Natural killer cell (primary cell): ENCODE measurements at regions not wholly inside any gene's neighbourhood (a gene's known extent, or its start where the extent isn't known, plus 50 kb on each side); places are given as distances from the start of the nearest gene placed in this dataset.

Experiments used
- ATAC-seq, 3 donors: fragments of 150-1000 bp in 2 of 3; fragments of 200-7000 bp in 1 of 3; cut with Tn5 transposase; 1 replicate in 1 of 3; 2 replicates in 2 of 3; pipeline ENCODE4 v1.10.0; 2021; ENCODE audit warnings: mild to moderate bottlenecking in 2 of 3, moderate library complexity in 2 of 3
- DNase-seq, 2 donors: peaks; one replicate each; pipeline versions ENCODE4 v3.0.0 to v3.0.0-alpha.2; 2013 to 2021; ENCODE audit warnings: mixed read lengths in 1 of 2
- H3K27ac ChIP-seq: one replicate; pipeline ENCODE4 v1.5.1; 2013; ENCODE audit warnings: mild to moderate bottlenecking, low read length
- H3K27me3 ChIP-seq: one replicate; pipeline ENCODE4 v1.6.1; 2013; ENCODE audit warnings: low read length; ENCODE audit not compliant: control insufficient read depth, insufficient read depth
- H3K36me3 ChIP-seq: one replicate; pipeline ENCODE4 v1.6.1; 2013; ENCODE audit warnings: low read length; ENCODE audit not compliant: control insufficient read depth, insufficient read depth
- H3K4me1 ChIP-seq: one replicate; pipeline ENCODE4 v1.6.1; 2013; ENCODE audit warnings: low read length; ENCODE audit not compliant: control insufficient read depth, insufficient read depth
- H3K4me3 ChIP-seq: one replicate; pipeline ENCODE4 v1.5.1; 2013; ENCODE audit warnings: low read length
- H3K9me3 ChIP-seq: one replicate; pipeline ENCODE4 v1.6.1; 2013; ENCODE audit warnings: low read length; ENCODE audit not compliant: control insufficient read depth, insufficient read depth
- H3K27ac Mint-ChIP-seq, 2 donors: one replicate each; pipeline ENCODE4 v1.8.0; 2022; ENCODE audit warnings: mild to moderate bottlenecking in 2 of 2, mixed read lengths in 2 of 2, moderate library complexity in 1 of 2
- H3K27me3 Mint-ChIP-seq, 2 donors: one replicate each; pipeline ENCODE4 v1.8.0; 2022; ENCODE audit warnings: low read depth in 2 of 2, mixed read lengths in 2 of 2
- H3K36me3 Mint-ChIP-seq: one replicate; pipeline ENCODE4 v1.8.0; 2022; ENCODE audit warnings: mixed read lengths
- H3K4me1 Mint-ChIP-seq, 2 donors: one replicate each; pipeline ENCODE4 v1.8.0; 2022; ENCODE audit warnings: mixed read lengths in 2 of 2
- H3K4me3 Mint-ChIP-seq: one replicate; pipeline ENCODE4 v1.8.0; 2022; ENCODE audit warnings: mild to moderate bottlenecking, moderate library complexity, mixed read lengths
- H3K9me3 Mint-ChIP-seq, 2 donors: one replicate each; pipeline ENCODE4 v1.8.0; 2022; ENCODE audit warnings: mixed read lengths in 2 of 2
- CTCF ChIP-seq: fragments of 200-600 bp; IDR thresholded peaks from one replicate; pipeline ENCODE4 v1.8.0; 2022; ENCODE audit warnings: antibody characterized with exemption
- WGBS: methylation state at CpG from one replicate; pipeline ENCODE4 v1.1.7; 2013; ENCODE audit warnings: missing lambda C conversion rate; ENCODE audit not compliant: insufficient coverage; 5-methylcytosine and 5-hydroxymethylcytosine counted together
- intact Hi-C: fragments of 100-400 bp; cut with micrococcal nuclease; formaldehyde crosslinking; loops from one replicate; pipeline ENCODE4 v1.14.2; 2022

GRCh38 chr6:87829622-87830121 is 127.6 kb upstream of the AKIRIN2 start:
- DNase-seq (no peak), ATAC-seq (no peak)
- Histone ChIP-seq H3K36me3 (no peaks in the 10 kb centered on the region), H3K27ac (no peak overlapping the region), H3K9me3 (no peaks in the 10 kb centered on the region), H3K4me1 (peaks cover 5% of the 10 kb centered on the region), H3K4me3 (no peak overlapping the region), H3K27me3 (no peaks in the 10 kb centered on the region)
- Mint-ChIP-seq H3K4me3 (no peak overlapping the region), H3K27ac (no peak overlapping the region), H3K4me1 (peaks cover 10% of the 10 kb centered on the region in 2 donors), H3K9me3 (no peaks in the 10 kb centered on the region), H3K36me3 (no peaks in the 10 kb centered on the region), H3K27me3 (peaks cover 4 to 9% of the 10 kb centered on the region in 2 donors)
- no peak for TF ChIP-seq CTCF
- intact Hi-C loops = no loop called here

GRCh38 chr6:87828044-87828443 is 126.0 kb upstream of the AKIRIN2 start:
- TF ChIP-seq CTCF = no peak

GRCh38 chr6:87827346-87827745 is 125.3 kb upstream of the AKIRIN2 start:
- Mint-ChIP-seq H3K4me1 (peaks cover 6 to 10% of the 10 kb centered on the region in 2 donors), H3K4me3 (no peak overlapping the region), H3K27me3 (peaks cover 4 to 9% of the 10 kb centered on the region in 2 donors), H3K36me3 (no peaks in the 10 kb centered on the region), H3K27ac (no peak overlapping the region), H3K9me3 (no peaks in the 10 kb centered on the region)
- DNase-seq (no peak), ATAC-seq (no peak)
- H3K9me3 ChIP-seq = no peaks in the 10 kb centered on the region
- H3K27ac ChIP-seq = no peak overlapping the region
- TF ChIP-seq CTCF = no peak
- H3K4me3 ChIP-seq = no peak overlapping the region
- H3K27me3 ChIP-seq = no peaks in the 10 kb centered on the region
- H3K4me1 ChIP-seq = peaks cover under 1% of the 10 kb centered on the region
- WGBS = 83% methylated on average over 6 of the region's 6 CpGs
- H3K36me3 ChIP-seq = no peaks in the 10 kb centered on the region
- intact Hi-C loops = no loop called here

More at GRCh38 chr6:87828044-87828443, 126.0 kb upstream of the AKIRIN2 start:
- H3K27me3 ChIP-seq = no peaks in the 10 kb centered on the region
- Mint-ChIP-seq H3K9me3 (no peaks in the 10 kb centered on the region), H3K4me3 (no peak overlapping the region), H3K27me3 (peaks cover 4 to 9% of the 10 kb centered on the region in 2 donors), H3K27ac (no peak overlapping the region), H3K4me1 (peaks cover 10% of the 10 kb centered on the region in 2 donors), H3K36me3 (no peaks in the 10 kb centered on the region)
- peaks cover 5% of the 10 kb centered on the region for H3K4me1 ChIP-seq
- H3K36me3 ChIP-seq = no peaks in the 10 kb centered on the region
- intact Hi-C loops = no loop called here
- no peak overlapping the region for H3K27ac ChIP-seq
- no peaks in the 10 kb centered on the region for H3K9me3 ChIP-seq
- H3K4me3 ChIP-seq = no peak overlapping the region
- ATAC-seq (no peak), DNase-seq (no peak)
- WGBS = 90% methylated on average over 3 of the region's 3 CpGs

- Histone ChIP-seq H3K27ac (no peak overlapping the region), H3K4me1 (no peaks in the 10 kb centered on the region), H3K4me3 (no peak overlapping the region), H3K27me3 (no peaks in the 10 kb centered on the region), H3K9me3 (no peaks in the 10 kb centered on the region), H3K36me3 (no peaks in the 10 kb centered on the region)
- WGBS = 100% methylated on average over 2 of the region's 2 CpGs
- peaks cover 4 to 9% of the 10 kb centered on the region in 2 donors for H3K27me3 Mint-ChIP-seq
- ATAC-seq (no peak), DNase-seq (no peak)
- H3K27ac Mint-ChIP-seq = no peak overlapping the region
- no peak for TF ChIP-seq CTCF
- H3K36me3 Mint-ChIP-seq = no peaks in the 10 kb centered on the region
- no peaks in the 10 kb centered on the region for H3K9me3 Mint-ChIP-seq
- no peak overlapping the region for H3K4me3 Mint-ChIP-seq
- intact Hi-C loops = no loop called here
- peaks cover 0 to 10% of the 10 kb centered on the region in 2 donors for H3K4me1 Mint-ChIP-seq
These were observed 124.4 kb upstream of the AKIRIN2 start for GRCh38 chr6:87826424-87826823.
